HFFc6 (cell line): ENCODE measurements at regions not wholly inside any gene's neighbourhood (a gene's known extent, or its start where the extent isn't known, plus 50 kb on each side); places are given as distances from the start of the nearest gene placed in this dataset.

Experiments used
- DNase-seq: peaks from one replicate; pipeline ENCODE4 v3.0.0-alpha.2; 2018
- H3K27ac Mint-ChIP-seq: 2 replicates; pipeline ENCODE4 v1.8.0; 2020; ENCODE audit warnings: mild to moderate bottlenecking, mixed read lengths
- H3K27me3 Mint-ChIP-seq: 2 replicates; pipeline ENCODE4 v1.8.0; 2021; ENCODE audit warnings: mild to moderate bottlenecking, moderate library complexity, mixed read lengths; ENCODE audit not compliant: insufficient read depth
- H3K36me3 Mint-ChIP-seq: 2 replicates; pipeline ENCODE4 v1.8.0; 2021; ENCODE audit warnings: low read depth, mixed read lengths
- H3K4me1 Mint-ChIP-seq: 2 replicates; pipeline ENCODE4 v1.8.0; 2020; ENCODE audit warnings: low read depth, mixed read lengths
- H3K4me3 Mint-ChIP-seq: 2 replicates; pipeline ENCODE4 v1.8.0; 2020; ENCODE audit warnings: mild to moderate bottlenecking, moderate library complexity, mixed read lengths
- H3K9me3 Mint-ChIP-seq: 2 replicates; pipeline ENCODE4 v1.8.0; 2020; ENCODE audit warnings: mild to moderate bottlenecking, mixed read lengths
- TF ChIP-seq, protein P1 (sequence below): fragments of 200-600 bp; sonication (generic); IDR thresholded peaks from 2 replicates; pipeline ENCODE4 v1.5.0; 2021; ENCODE audit warnings: antibody characterized with exemption, mild to moderate bottlenecking

DNA sequence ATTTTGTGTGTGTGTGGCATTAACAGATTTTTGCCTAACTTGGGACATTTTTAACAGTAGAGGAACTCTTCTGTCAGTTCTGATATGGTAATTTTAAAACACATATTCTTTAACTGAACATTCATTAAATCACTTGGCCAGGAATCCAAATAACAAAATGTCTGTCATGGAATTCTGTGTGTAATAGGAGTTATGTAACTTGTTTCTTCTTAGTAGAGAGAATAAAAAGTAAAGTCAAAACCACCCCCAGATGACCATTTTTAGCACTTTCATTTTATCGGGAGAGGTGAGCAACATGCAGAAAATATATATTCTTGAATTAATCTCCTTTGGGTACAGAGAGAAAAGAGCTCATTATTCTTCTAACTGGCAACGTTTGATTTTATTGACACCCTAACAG lies 1740.3 kb downstream of the STIM2 start:
- Mint-ChIP-seq H3K27ac (no peak overlapping the region), H3K4me1 (peaks cover 11% of the 10 kb centered on the region; the same call in 1 of the 2 replicates), H3K36me3 (no peaks in the 10 kb centered on the region), H3K9me3 (peaks cover 4% of the 10 kb centered on the region; the same call in 1 of the 2 replicates), H3K4me3 (no peak overlapping the region), H3K27me3 (no peaks in the 10 kb centered on the region)
- TF ChIP-seq, protein P1, sequence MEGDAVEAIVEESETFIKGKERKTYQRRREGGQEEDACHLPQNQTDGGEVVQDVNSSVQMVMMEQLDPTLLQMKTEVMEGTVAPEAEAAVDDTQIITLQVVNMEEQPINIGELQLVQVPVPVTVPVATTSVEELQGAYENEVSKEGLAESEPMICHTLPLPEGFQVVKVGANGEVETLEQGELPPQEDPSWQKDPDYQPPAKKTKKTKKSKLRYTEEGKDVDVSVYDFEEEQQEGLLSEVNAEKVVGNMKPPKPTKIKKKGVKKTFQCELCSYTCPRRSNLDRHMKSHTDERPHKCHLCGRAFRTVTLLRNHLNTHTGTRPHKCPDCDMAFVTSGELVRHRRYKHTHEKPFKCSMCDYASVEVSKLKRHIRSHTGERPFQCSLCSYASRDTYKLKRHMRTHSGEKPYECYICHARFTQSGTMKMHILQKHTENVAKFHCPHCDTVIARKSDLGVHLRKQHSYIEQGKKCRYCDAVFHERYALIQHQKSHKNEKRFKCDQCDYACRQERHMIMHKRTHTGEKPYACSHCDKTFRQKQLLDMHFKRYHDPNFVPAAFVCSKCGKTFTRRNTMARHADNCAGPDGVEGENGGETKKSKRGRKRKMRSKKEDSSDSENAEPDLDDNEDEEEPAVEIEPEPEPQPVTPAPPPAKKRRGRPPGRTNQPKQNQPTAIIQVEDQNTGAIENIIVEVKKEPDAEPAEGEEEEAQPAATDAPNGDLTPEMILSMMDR, result no peak
- DNase-seq, result no peak

DNA sequence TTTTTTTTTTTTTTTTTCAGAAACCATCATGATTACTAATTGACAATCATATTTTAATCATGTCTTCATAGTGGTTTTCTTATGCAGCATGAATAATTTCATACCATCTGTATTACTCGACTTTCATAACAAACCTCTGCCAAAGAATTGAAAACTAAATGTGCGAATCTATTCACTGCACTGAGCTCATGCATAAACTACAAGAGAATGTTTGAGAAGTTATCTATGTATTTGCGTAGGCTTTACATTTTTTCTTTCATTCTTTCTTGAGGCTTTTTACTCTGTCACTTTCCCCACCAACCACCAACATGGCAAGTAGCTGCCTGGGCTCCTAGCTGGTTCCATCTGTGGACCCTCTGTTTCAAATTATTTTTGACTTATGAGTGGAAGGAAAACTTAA lies 1761.0 kb downstream of the STIM2 start:
- TF ChIP-seq, protein P1, result no peak
- no peak overlapping the region for H3K27ac Mint-ChIP-seq
- no peak overlapping the region for H3K4me3 Mint-ChIP-seq
- peaks cover 19% of the 10 kb centered on the region for H3K4me1 Mint-ChIP-seq
- no peaks in the 10 kb centered on the region for H3K27me3 Mint-ChIP-seq
- no peak for DNase-seq
- H3K9me3 Mint-ChIP-seq, result no peaks in the 10 kb centered on the region
- H3K36me3 Mint-ChIP-seq, result peaks cover 3% of the 10 kb centered on the region; the same call in 1 of the 2 replicates

DNA sequence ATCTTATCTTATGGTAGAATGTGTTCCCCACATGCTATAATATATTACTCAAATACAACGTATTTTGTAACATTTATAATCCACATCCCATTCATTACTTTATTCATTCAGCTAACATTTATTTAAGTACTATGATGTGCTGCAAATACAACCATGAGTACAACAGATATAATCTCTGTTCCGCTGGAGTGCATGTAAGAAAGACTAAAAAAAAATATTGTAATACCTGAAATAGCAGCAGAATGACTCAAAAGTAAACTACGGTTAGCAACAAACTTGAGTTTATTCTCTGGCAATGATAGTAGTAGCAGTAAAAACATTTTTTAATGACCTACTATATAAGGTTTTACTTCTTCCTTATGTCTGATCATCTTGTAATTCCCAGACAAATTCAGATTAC lies 1776.3 kb downstream of the STIM2 start:
- peak; percentile 68 for DNase-seq
- Mint-ChIP-seq H3K4me3 (no peak overlapping the region), H3K27ac (peak overlapping the region; percentile 61; the same call in 1 of the 2 replicates), H3K9me3 (peaks cover 5% of the 10 kb centered on the region; the same call in 1 of the 2 replicates), H3K4me1 (peaks cover 27% of the 10 kb centered on the region), H3K27me3 (no peaks in the 10 kb centered on the region), H3K36me3 (peaks cover 7% of the 10 kb centered on the region; the same call in 1 of the 2 replicates)
- TF ChIP-seq, protein P1, result no peak

DNA sequence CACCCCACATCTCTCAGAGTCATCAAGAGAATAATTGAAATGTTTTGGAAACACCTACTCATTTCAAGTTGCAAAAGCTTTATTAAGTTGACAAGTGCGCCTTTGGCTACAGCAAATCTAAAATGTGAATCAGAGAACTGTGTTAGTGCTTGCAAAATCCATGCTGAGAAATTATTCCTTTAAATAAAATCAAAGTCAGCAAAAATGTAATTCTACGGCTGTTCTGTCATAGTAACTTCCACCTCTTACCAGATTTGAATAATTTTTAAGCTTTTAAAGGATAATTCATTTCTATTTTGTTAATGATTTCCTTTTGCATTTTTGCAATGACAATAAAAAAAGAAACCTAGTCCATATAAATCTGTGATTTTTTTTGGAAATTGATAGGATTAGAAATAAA lies 1779.1 kb downstream of the STIM2 start:
- Mint-ChIP-seq H3K4me3 (no peak overlapping the region), H3K36me3 (no peaks in the 10 kb centered on the region), H3K27ac (no peak overlapping the region), H3K4me1 (peaks cover 30% of the 10 kb centered on the region), H3K9me3 (no peaks in the 10 kb centered on the region), H3K27me3 (no peaks in the 10 kb centered on the region)
- DNase-seq, result no peak
- TF ChIP-seq, protein P1, result no peak

DNA sequence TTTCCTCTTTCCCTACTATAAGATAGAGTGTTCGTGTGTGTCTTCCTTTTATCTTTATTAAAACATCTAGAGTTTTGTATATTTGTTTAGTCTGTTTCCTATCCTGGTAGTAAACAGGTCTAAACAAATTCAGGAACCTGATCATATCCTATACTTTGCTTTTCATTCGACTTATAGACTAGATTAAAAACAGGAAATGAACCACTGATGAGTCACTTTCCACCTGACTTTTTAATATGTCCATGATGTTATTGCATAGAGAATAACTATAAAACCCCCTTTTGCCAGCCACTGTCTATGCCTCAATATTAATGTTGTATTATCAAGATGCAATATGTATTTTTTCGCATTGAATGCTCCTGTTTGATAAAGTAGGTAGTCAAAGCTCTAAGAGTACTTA lies 1794.0 kb downstream of the STIM2 start:
- Mint-ChIP-seq H3K4me1 (0 out of 2 replicates have a peak, but pooled peaks cover 7% of the 10 kb centered on the region), H3K36me3 (no peaks in the 10 kb centered on the region), H3K27me3 (no peaks in the 10 kb centered on the region), H3K9me3 (no peaks in the 10 kb centered on the region), H3K27ac (no peak overlapping the region), H3K4me3 (no peak overlapping the region)
- no peak for DNase-seq
- TF ChIP-seq, protein P1, result no peak

DNA sequence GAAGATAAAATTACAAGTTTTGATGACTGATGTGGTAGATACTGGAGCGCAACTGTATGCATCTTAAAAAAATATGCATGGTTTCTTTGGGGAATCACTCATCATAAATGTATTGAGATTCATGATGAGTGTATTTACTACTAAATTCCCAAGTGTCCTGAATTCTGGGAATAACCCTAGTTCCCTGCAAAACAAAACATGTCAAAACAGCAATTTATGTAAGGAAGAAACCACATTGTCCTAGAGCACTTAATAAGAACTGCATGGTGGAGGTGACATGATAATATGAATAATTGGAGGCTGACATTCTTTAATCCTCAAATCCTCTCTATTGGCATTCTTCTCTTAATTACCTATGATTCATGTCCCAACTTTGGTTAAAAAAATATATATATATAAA lies 1804.7 kb downstream of the STIM2 start:
- no peak overlapping the region for H3K27ac Mint-ChIP-seq
- H3K9me3 Mint-ChIP-seq, result no peaks in the 10 kb centered on the region
- H3K4me1 Mint-ChIP-seq, result peaks cover 7% of the 10 kb centered on the region; the same call in 1 of the 2 replicates
- no peaks in the 10 kb centered on the region; the same call in 1 of the 2 replicates for H3K27me3 Mint-ChIP-seq
- no peaks in the 10 kb centered on the region for H3K36me3 Mint-ChIP-seq
- DNase-seq, result no peak
- no peak overlapping the region for H3K4me3 Mint-ChIP-seq
- TF ChIP-seq, protein P1, result no peak
